ENCODE measurements at regions not wholly inside any gene's neighbourhood (a gene's known extent, or its start where the extent isn't known, plus 50 kb on each side); places are given as distances from the start of the nearest gene placed in this dataset.

GRCh38 chr14:53450871-53451270, 297.7 kb upstream of the DDHD1 start:
- no peak for DNase-seq (ENCODE audit: low read depth in 1 of 2, low spot score in 1 of 2)
- TF ChIP-seq CTCF (IDR thresholded peaks at IDR 0.05; ENCODE audit: insufficient read depth, low read length) = no peak
- TF ChIP-seq POLR2AphosphoS5 (IDR thresholded peaks at IDR 0.05; ENCODE audit: low read depth) = no peak
- no peak for TF ChIP-seq GABPA (IDR thresholded peaks at IDR 0.05; ENCODE audit: low read depth)
- no peak for TF ChIP-seq REST (IDR thresholded peaks at IDR 0.05; ENCODE audit: insufficient replicate concordance, low read depth)
- TF ChIP-seq SPI1 (IDR thresholded peaks at IDR 0.05; ENCODE audit: borderline replicate concordance, low read depth) = no peak
- H3K4me3 ChIP-seq (replicated peaks; ENCODE audit: insufficient read depth, low read length) = no peak overlapping the region
- H3K27ac ChIP-seq (replicated peaks) = no peak overlapping the region
- no peaks in the 10 kb centered on the region for H3K27me3 ChIP-seq (ENCODE audit: insufficient read depth, poor library complexity, severe bottlenecking)

GRCh38 chr14:53448682-53449081, 295.6 kb upstream of the DDHD1 start:
- no peak for TF ChIP-seq POLR2AphosphoS5 (IDR thresholded peaks at IDR 0.05; ENCODE audit: low read depth)
- TF ChIP-seq SPI1 (IDR thresholded peaks at IDR 0.05; ENCODE audit: borderline replicate concordance, low read depth) = no peak
- no peak for TF ChIP-seq REST (IDR thresholded peaks at IDR 0.05; ENCODE audit: insufficient replicate concordance, low read depth)
- TF ChIP-seq GABPA (IDR thresholded peaks at IDR 0.05; ENCODE audit: low read depth) = no peak
- no peak for TF ChIP-seq CTCF (IDR thresholded peaks at IDR 0.05; ENCODE audit: insufficient read depth, low read length)
- no peak for DNase-seq (ENCODE audit: low read depth in 1 of 2, low spot score in 1 of 2)
- no peak overlapping the region for H3K4me3 ChIP-seq (replicated peaks; ENCODE audit: insufficient read depth, low read length)
- H3K27me3 ChIP-seq (ENCODE audit: insufficient read depth, poor library complexity, severe bottlenecking) = no peaks in the 10 kb centered on the region
- H3K27ac ChIP-seq (replicated peaks) = no peak overlapping the region

GRCh38 chr14:53444677-53445312, 291.7 kb upstream of the DDHD1 start:
- TF ChIP-seq CTCF (IDR thresholded peaks at IDR 0.05; ENCODE audit: insufficient read depth, low read length) (no peak), GABPA (IDR thresholded peaks at IDR 0.05; ENCODE audit: low read depth) (no peak), POLR2AphosphoS5 (IDR thresholded peaks at IDR 0.05; ENCODE audit: low read depth) (no peak), REST (IDR thresholded peaks at IDR 0.05; ENCODE audit: insufficient replicate concordance, low read depth) (no peak), SPI1 (IDR thresholded peaks at IDR 0.05; ENCODE audit: borderline replicate concordance, low read depth) (no peak)
- H3K4me3 ChIP-seq (replicated peaks; ENCODE audit: insufficient read depth, low read length) = no peak overlapping the region
- no peaks in the 10 kb centered on the region for H3K27me3 ChIP-seq (ENCODE audit: insufficient read depth, poor library complexity, severe bottlenecking)
- H3K27ac ChIP-seq (replicated peaks) = no peak overlapping the region
- DNase-seq (ENCODE audit: low read depth in 1 of 2, low spot score in 1 of 2) = no peak

Measured in HL-60 (cell line).